ENCODE measurements at regions not wholly inside any gene's neighbourhood (a gene's known extent, or its start where the extent isn't known, plus 50 kb on each side); places are given as distances from the start of the nearest gene placed in this dataset.

- H3K36me3 ChIP-seq (ENCODE audit: insufficient read depth), result no peaks in the 10 kb centered on the region
- no peak overlapping the region for H3K4me3 ChIP-seq (IDR thresholded peaks at IDR 0.05; ENCODE audit: insufficient read depth, low read depth, low read length)
- no peaks in the 10 kb centered on the region for H3K4me1 ChIP-seq (ENCODE audit: low read depth, poor library complexity, severe bottlenecking)
- H3K9ac ChIP-seq, result no peak overlapping the region
- no peaks in the 10 kb centered on the region for H3K79me2 ChIP-seq (ENCODE audit: insufficient read depth, low read depth)
- no peak overlapping the region for H3K27ac ChIP-seq
- H2AFZ ChIP-seq (ENCODE audit: low read depth), result no peak overlapping the region
- TF ChIP-seq CTCF (conservative IDR thresholded peaks at IDR 0.05; ENCODE audit: low read depth, low read length), result no peak
- no peak overlapping the region for H3K4me2 ChIP-seq
- H3K27me3 ChIP-seq (ENCODE audit: insufficient read depth, low read depth), result no peaks in the 10 kb centered on the region
- no peaks in the 10 kb centered on the region for H4K20me1 ChIP-seq (ENCODE audit: insufficient read depth)
Measured at GRCh38 chr1:185427776-185428175, 110.7 kb upstream of the IVNS1ABP start.

GRCh38 chr1:185427264-185427663, 110.2 kb upstream of the IVNS1ABP start:
- H4K20me1 ChIP-seq (ENCODE audit: insufficient read depth), result no peaks in the 10 kb centered on the region
- H3K4me2 ChIP-seq, result no peak overlapping the region
- H3K27me3 ChIP-seq (ENCODE audit: insufficient read depth, low read depth), result no peaks in the 10 kb centered on the region
- no peak for TF ChIP-seq CTCF (conservative IDR thresholded peaks at IDR 0.05; ENCODE audit: low read depth, low read length)
- no peaks in the 10 kb centered on the region for H3K4me1 ChIP-seq (ENCODE audit: low read depth, poor library complexity, severe bottlenecking)
- H3K27ac ChIP-seq, result no peak overlapping the region
- H3K4me3 ChIP-seq (IDR thresholded peaks at IDR 0.05; ENCODE audit: insufficient read depth, low read depth, low read length), result no peak overlapping the region
- H3K9ac ChIP-seq, result no peak overlapping the region
- no peaks in the 10 kb centered on the region for H3K79me2 ChIP-seq (ENCODE audit: insufficient read depth, low read depth)
- H3K36me3 ChIP-seq (ENCODE audit: insufficient read depth), result no peaks in the 10 kb centered on the region
- no peak overlapping the region for H2AFZ ChIP-seq (ENCODE audit: low read depth)

- no peak overlapping the region for H3K9ac ChIP-seq
- TF ChIP-seq CTCF (conservative IDR thresholded peaks at IDR 0.05; ENCODE audit: low read depth, low read length), result no peak
- no peak overlapping the region for H3K4me2 ChIP-seq
Measured at GRCh38 chr1:185426848-185427247, 109.8 kb upstream of the IVNS1ABP start.

DNA sequence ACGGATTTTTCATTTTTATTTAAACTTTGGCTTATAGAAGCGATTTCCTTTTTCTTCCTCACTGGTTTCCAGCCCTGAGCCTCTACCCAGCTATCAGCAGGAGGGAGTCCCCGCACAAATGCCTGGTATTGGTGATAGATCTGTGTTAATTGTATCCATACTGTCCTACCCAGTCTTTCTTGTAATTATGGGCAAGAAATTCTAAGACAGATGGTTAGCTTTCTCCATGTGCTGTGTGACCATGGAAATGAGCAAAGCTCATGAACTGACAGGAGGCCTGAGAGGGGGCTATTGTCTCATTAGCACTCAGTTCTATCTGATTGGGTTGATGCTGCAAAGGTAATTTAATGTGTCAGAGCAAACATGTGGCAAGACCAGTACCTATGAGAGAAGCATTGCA, 108.1 kb upstream of the IVNS1ABP start:
- H3K4me2 ChIP-seq, result no peak overlapping the region
- H3K4me3 ChIP-seq (IDR thresholded peaks at IDR 0.05; ENCODE audit: insufficient read depth, low read depth, low read length), result no peak overlapping the region
- H2AFZ ChIP-seq (ENCODE audit: low read depth), result no peak overlapping the region
- no peaks in the 10 kb centered on the region for H4K20me1 ChIP-seq (ENCODE audit: insufficient read depth)
- H3K79me2 ChIP-seq (ENCODE audit: insufficient read depth, low read depth), result no peaks in the 10 kb centered on the region
- no peak overlapping the region for H3K9ac ChIP-seq
- no peak overlapping the region for H3K27ac ChIP-seq
- H3K4me1 ChIP-seq (ENCODE audit: low read depth, poor library complexity, severe bottlenecking), result no peaks in the 10 kb centered on the region
- no peak for TF ChIP-seq CTCF (conservative IDR thresholded peaks at IDR 0.05; ENCODE audit: low read depth, low read length)
- no peaks in the 10 kb centered on the region for H3K27me3 ChIP-seq (ENCODE audit: insufficient read depth, low read depth)
- H3K36me3 ChIP-seq (ENCODE audit: insufficient read depth), result no peaks in the 10 kb centered on the region

More at GRCh38 chr1:185426848-185427247, 109.8 kb upstream of the IVNS1ABP start:
- Histone ChIP-seq H2AFZ (ENCODE audit: low read depth) (no peak overlapping the region), H3K4me3 (IDR thresholded peaks at IDR 0.05; ENCODE audit: insufficient read depth, low read depth, low read length) (no peak overlapping the region), H3K79me2 (ENCODE audit: insufficient read depth, low read depth) (no peaks in the 10 kb centered on the region), H3K27ac (no peak overlapping the region), H3K36me3 (ENCODE audit: insufficient read depth) (no peaks in the 10 kb centered on the region), H3K27me3 (ENCODE audit: insufficient read depth, low read depth) (no peaks in the 10 kb centered on the region), H4K20me1 (ENCODE audit: insufficient read depth) (no peaks in the 10 kb centered on the region), H3K4me1 (ENCODE audit: low read depth, poor library complexity, severe bottlenecking) (no peaks in the 10 kb centered on the region)
